ENCODE measurements at regions not wholly inside any gene's neighbourhood (a gene's known extent, or its start where the extent isn't known, plus 50 kb on each side); places are given as distances from the start of the nearest gene placed in this dataset.

DNA sequence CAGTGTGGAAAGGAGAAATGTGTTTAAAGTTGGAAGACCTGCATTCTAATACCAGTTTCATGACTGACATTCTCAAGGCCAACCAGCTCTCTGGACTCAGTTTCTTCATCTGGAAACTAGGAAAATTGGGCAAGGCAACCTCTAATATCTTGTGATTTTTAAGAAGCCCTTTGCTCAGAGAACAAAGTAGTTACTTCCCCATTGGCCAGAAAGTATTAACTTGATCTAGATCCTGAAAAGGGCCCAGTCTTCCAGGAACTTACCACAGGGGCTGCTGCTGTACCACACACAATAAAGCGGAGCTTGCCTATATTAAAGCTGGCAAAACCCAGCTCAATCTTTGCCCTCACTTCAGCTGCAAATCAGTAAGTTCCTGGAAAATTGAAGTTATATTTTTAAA lies 155.6 kb upstream of the ADO start:
- H3K9me3 Mint-ChIP-seq = no peaks in the 10 kb centered on the region
- no peak overlapping the region for H3K4me3 Mint-ChIP-seq

DNA sequence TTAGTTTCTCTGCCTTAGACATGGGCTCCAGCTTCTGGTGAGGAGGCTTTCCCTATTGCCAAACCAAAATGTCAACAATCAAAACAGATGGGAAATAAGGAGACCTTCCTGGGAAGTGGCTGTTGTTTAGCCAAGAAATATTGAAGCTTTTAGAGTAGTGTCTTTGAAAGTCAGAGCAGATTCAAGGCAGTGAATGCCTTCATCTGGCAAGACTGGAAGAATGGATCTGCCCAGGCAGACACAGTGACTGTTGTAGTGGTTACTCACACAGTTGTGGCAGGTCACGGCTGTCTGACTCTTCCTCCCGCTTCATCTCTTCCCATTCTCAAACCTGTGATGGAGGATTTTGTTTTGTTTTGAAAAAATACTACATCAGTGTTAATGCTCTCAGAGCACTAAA lies 154.1 kb upstream of the ADO start:
- H3K27ac Mint-ChIP-seq = no peak overlapping the region

More for the DNA sequence above, 155.6 kb upstream of the ADO start:
- H3K4me1 Mint-ChIP-seq = peaks cover 16 to 31% (median 18%) of the 10 kb centered on the region in 3 donors
- peak overlapping the region in 1 of 3 donors; percentile 14 for H3K27ac Mint-ChIP-seq
- no peaks in the 10 kb centered on the region for H3K27me3 Mint-ChIP-seq
- H3K36me3 Mint-ChIP-seq = peaks cover 1% of the 10 kb centered on the region

DNA sequence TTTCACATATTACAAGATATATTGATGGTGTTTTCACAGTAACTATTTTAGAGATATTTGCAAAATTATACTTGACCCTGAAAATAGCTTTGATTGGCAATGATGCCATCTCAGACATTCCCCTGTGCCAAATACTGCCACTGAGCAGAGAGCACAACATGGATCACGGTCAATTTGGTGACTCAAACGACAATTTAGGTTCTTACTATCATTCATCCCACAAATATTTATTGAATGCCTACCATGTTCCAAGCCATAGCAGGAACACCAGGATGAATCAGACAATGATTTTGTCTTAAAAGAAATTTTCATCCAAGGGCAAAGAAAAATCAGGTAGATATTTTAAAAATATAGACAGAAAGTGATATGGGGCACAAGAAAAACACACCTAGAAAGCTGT lies 153.2 kb upstream of the ADO start:
- peaks cover 2% of the 10 kb centered on the region for H3K27me3 Mint-ChIP-seq
- no peak overlapping the region for H3K4me3 Mint-ChIP-seq
- H3K9me3 Mint-ChIP-seq = peaks cover 0 to 4% (median 3%) of the 10 kb centered on the region in 3 donors
- no peak overlapping the region for H3K27ac Mint-ChIP-seq
- H3K36me3 Mint-ChIP-seq = peaks cover 1% of the 10 kb centered on the region
- peaks cover 29 to 43% (median 32%) of the 10 kb centered on the region in 3 donors for H3K4me1 Mint-ChIP-seq

More for the DNA sequence above, 154.1 kb upstream of the ADO start:
- Mint-ChIP-seq H3K36me3 (peaks cover 1% of the 10 kb centered on the region), H3K27me3 (peaks cover 2% of the 10 kb centered on the region), H3K4me3 (no peak overlapping the region), H3K9me3 (peaks cover 0 to 4% (median 3%) of the 10 kb centered on the region in 3 donors), H3K4me1 (peaks cover 27 to 40% (median 30%) of the 10 kb centered on the region in 3 donors)

DNA sequence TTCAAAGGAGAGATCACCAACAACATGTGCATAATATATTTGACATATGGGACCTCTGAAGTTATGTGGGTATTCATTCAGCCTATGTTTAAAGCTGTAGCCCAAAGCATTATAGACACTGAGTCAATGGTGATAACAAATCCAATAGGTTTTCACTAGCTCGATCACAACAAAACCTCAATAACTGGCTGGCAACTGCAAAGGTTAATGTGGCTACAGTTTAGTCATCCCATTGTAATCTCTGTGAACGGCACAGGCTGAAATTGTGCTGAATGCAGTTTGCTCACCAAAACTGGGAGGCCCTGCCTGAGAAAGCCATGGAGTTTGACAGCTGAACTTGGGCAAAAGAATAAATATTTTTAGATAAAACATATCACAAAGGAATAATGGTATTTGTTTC lies 152.4 kb upstream of the ADO start:
- H3K9me3 Mint-ChIP-seq = peaks cover 0 to 4% (median 3%) of the 10 kb centered on the region in 3 donors
- no peak overlapping the region for H3K4me3 Mint-ChIP-seq
- H3K4me1 Mint-ChIP-seq = peaks cover 34 to 44% (median 36%) of the 10 kb centered on the region in 3 donors
- peaks cover 1% of the 10 kb centered on the region for H3K36me3 Mint-ChIP-seq
- H3K27me3 Mint-ChIP-seq = peaks cover 2% of the 10 kb centered on the region
- H3K27ac Mint-ChIP-seq = no peak overlapping the region

DNA sequence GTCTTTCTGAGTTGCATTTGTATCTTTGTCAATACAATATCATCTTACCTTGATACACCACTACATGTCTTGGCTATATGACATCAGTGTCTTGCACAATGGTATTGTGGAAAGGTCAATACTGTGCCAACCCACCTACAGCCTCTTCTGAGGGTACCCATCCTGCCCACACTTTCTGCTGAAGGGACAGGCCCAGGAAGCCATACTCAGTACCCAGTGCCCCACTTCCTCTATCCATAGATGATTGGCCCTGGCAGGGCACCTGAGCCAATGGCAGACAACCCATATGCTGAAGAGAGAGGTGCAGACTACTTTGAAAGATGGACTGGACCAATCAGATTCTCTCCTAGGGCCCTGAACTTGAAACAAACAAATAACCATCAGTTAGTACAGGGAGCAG lies 152.0 kb upstream of the ADO start:
- Mint-ChIP-seq H3K27ac (peak overlapping the region in 1 of 3 donors; percentile 33), H3K9me3 (peaks cover 0 to 4% (median 3%) of the 10 kb centered on the region in 3 donors), H3K4me3 (peak overlapping the region in 1 of 4 donors; percentile 5), H3K36me3 (peaks cover 1% of the 10 kb centered on the region), H3K27me3 (peaks cover 2% of the 10 kb centered on the region), H3K4me1 (peaks cover 34 to 40% (median 36%) of the 10 kb centered on the region in 3 donors)

- H3K27me3 Mint-ChIP-seq = peaks cover 2% of the 10 kb centered on the region
- peak overlapping the region; percentile 6 to 82 (median 33) for H3K27ac Mint-ChIP-seq
- H3K9me3 Mint-ChIP-seq = peaks cover 0 to 4% (median 3%) of the 10 kb centered on the region in 3 donors
- H3K4me3 Mint-ChIP-seq = peak overlapping the region in 1 of 4 donors; percentile 81
- peaks cover 1% of the 10 kb centered on the region for H3K36me3 Mint-ChIP-seq
- peaks cover 32 to 38% (median 36%) of the 10 kb centered on the region in 3 donors for H3K4me1 Mint-ChIP-seq
These were observed 151.3 kb upstream of the ADO start for GRCh38 chr10:62653254-62653653.

- H3K9me3 Mint-ChIP-seq = peaks cover 0 to 4% (median 3%) of the 10 kb centered on the region in 3 donors
- peak overlapping the region in 1 of 4 donors; percentile 68 for H3K4me3 Mint-ChIP-seq
- H3K27ac Mint-ChIP-seq = no peak overlapping the region
- H3K27me3 Mint-ChIP-seq = peaks cover 2% of the 10 kb centered on the region
- H3K36me3 Mint-ChIP-seq = peaks cover 1% of the 10 kb centered on the region
- H3K4me1 Mint-ChIP-seq = peaks cover 30 to 33% (median 30%) of the 10 kb centered on the region in 3 donors
These were observed 149.6 kb upstream of the ADO start for GRCh38 chr10:62654966-62655336.

- H3K27me3 Mint-ChIP-seq = peaks cover 2% of the 10 kb centered on the region
- H3K9me3 Mint-ChIP-seq = peaks cover 0 to 4% (median 3%) of the 10 kb centered on the region in 3 donors
- peaks cover 30 to 33% (median 30%) of the 10 kb centered on the region in 3 donors for H3K4me1 Mint-ChIP-seq
- peaks cover 1% of the 10 kb centered on the region for H3K36me3 Mint-ChIP-seq
- no peak overlapping the region for H3K27ac Mint-ChIP-seq
- peak overlapping the region in 1 of 4 donors; percentile 68 for H3K4me3 Mint-ChIP-seq
These were observed 149.1 kb upstream of the ADO start for GRCh38 chr10:62655337-62655994.

- Mint-ChIP-seq H3K27ac (no peak overlapping the region), H3K9me3 (peaks cover 0 to 4% (median 3%) of the 10 kb centered on the region in 3 donors), H3K4me3 (no peak overlapping the region), H3K36me3 (no peaks in the 10 kb centered on the region), H3K4me1 (peaks cover 28 to 35% (median 30%) of the 10 kb centered on the region in 3 donors), H3K27me3 (peaks cover 2% of the 10 kb centered on the region)
These were observed 147.2 kb upstream of the ADO start for GRCh38 chr10:62657244-62657835.

DNA sequence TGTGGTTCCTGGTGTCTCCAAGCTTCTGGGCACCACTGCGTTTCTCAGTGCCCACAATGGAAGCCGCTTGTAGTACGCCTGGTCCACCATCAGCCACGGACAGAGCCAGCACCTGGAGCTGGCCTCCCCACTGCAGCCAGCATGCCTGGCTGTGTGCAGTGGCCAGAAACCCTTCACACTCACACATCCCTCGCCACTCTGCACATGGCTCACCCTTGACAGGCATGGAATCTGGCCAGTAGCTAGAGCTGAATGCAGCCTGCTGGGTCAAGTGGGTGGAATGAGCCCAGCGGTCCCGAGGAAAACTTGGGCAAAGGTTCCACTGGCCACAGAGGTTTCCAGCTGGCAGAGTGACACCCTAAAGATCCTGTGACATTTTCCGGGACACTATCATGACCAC lies 146.0 kb upstream of the ADO start:
- H3K36me3 Mint-ChIP-seq = no peaks in the 10 kb centered on the region

GRCh38 chr10:62661143-62661542 lies 143.4 kb upstream of the ADO start:
- H3K36me3 Mint-ChIP-seq = no peaks in the 10 kb centered on the region
- no peak overlapping the region for H3K4me3 Mint-ChIP-seq
- no peak overlapping the region for H3K27ac Mint-ChIP-seq
- peaks cover 2 to 11% (median 2%) of the 10 kb centered on the region in 3 donors for H3K4me1 Mint-ChIP-seq
- H3K9me3 Mint-ChIP-seq = no peaks in the 10 kb centered on the region
- no peaks in the 10 kb centered on the region for H3K27me3 Mint-ChIP-seq

More for the DNA sequence above, 146.0 kb upstream of the ADO start:
- Mint-ChIP-seq H3K9me3 (peaks cover 0 to 4% (median 3%) of the 10 kb centered on the region in 3 donors), H3K4me1 (peaks cover 19 to 28% (median 20%) of the 10 kb centered on the region in 3 donors), H3K4me3 (no peak overlapping the region), H3K27me3 (peaks cover 2% of the 10 kb centered on the region), H3K27ac (no peak overlapping the region)

GRCh38 chr10:62662486-62662885 lies 142.0 kb upstream of the ADO start:
- no peaks in the 10 kb centered on the region for H3K9me3 Mint-ChIP-seq
- H3K36me3 Mint-ChIP-seq = no peaks in the 10 kb centered on the region
- no peaks in the 10 kb centered on the region for H3K27me3 Mint-ChIP-seq
- H3K4me3 Mint-ChIP-seq = no peak overlapping the region
- peaks cover 0 to 4% (median 0%) of the 10 kb centered on the region in 3 donors for H3K4me1 Mint-ChIP-seq
- no peak overlapping the region for H3K27ac Mint-ChIP-seq

- Mint-ChIP-seq H3K27ac (no peak overlapping the region), H3K36me3 (no peaks in the 10 kb centered on the region), H3K9me3 (no peaks in the 10 kb centered on the region), H3K4me1 (peaks cover 0 to 4% (median 1%) of the 10 kb centered on the region in 3 donors), H3K4me3 (no peak overlapping the region), H3K27me3 (no peaks in the 10 kb centered on the region)
These were observed 138.7 kb upstream of the ADO start for GRCh38 chr10:62665771-62666170.

- Mint-ChIP-seq H3K9me3 (no peaks in the 10 kb centered on the region), H3K27ac (no peak overlapping the region), H3K4me3 (no peak overlapping the region), H3K36me3 (no peaks in the 10 kb centered on the region), H3K27me3 (no peaks in the 10 kb centered on the region), H3K4me1 (peaks cover 0 to 4% (median 1%) of the 10 kb centered on the region in 3 donors)
These were observed 138.2 kb upstream of the ADO start for GRCh38 chr10:62666275-62666674.

GRCh38 chr10:62669341-62669740 lies 135.2 kb upstream of the ADO start:
- no peaks in the 10 kb centered on the region for H3K36me3 Mint-ChIP-seq
- H3K9me3 Mint-ChIP-seq = peaks cover 0 to 3% (median 0%) of the 10 kb centered on the region in 3 donors
- H3K4me1 Mint-ChIP-seq = peaks cover 0 to 1% (median 0%) of the 10 kb centered on the region in 3 donors
- H3K4me3 Mint-ChIP-seq = no peak overlapping the region
- H3K27ac Mint-ChIP-seq = no peak overlapping the region
- H3K27me3 Mint-ChIP-seq = no peaks in the 10 kb centered on the region

Data from IgD-negative memory B cell (primary cell).